ENCODE measurements at regions not wholly inside any gene's neighbourhood (a gene's known extent, or its start where the extent isn't known, plus 50 kb on each side); places are given as distances from the start of the nearest gene placed in this dataset.

DNA sequence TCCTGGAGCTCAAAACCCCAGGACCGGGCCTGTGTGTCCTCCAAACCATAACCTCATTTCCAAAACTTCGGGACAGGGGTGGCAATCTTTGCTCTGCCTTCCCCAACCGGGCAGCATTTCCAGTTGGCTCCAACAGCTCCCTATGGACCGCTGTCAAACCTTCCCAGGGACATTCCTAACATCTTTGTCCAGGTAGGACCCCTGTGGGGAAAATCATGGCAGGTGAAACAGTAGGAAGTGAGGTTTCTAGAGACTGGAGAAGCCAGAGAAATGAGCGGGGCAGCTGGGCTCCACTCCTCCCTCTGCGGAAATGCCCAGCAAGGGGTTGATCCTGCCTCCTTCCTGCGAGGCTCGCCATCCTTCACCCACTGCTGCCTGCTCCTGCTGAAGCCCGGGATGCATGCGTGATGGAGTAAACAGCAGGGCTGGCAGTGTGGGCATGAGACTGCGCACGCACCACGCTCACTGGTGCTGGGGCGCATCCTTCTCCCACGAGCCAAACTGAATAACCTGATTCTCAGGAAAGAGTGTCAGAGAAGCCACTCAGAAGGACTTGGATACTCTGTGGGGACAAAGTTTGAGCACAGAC, 136.4 kb downstream of the BUD13 start:
- TF ChIP-seq, protein P1, sequence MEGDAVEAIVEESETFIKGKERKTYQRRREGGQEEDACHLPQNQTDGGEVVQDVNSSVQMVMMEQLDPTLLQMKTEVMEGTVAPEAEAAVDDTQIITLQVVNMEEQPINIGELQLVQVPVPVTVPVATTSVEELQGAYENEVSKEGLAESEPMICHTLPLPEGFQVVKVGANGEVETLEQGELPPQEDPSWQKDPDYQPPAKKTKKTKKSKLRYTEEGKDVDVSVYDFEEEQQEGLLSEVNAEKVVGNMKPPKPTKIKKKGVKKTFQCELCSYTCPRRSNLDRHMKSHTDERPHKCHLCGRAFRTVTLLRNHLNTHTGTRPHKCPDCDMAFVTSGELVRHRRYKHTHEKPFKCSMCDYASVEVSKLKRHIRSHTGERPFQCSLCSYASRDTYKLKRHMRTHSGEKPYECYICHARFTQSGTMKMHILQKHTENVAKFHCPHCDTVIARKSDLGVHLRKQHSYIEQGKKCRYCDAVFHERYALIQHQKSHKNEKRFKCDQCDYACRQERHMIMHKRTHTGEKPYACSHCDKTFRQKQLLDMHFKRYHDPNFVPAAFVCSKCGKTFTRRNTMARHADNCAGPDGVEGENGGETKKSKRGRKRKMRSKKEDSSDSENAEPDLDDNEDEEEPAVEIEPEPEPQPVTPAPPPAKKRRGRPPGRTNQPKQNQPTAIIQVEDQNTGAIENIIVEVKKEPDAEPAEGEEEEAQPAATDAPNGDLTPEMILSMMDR (IDR thresholded peaks at IDR 0.05; ENCODE audit: low read length): no peak
- TF ChIP-seq EZH2 (IDR thresholded peaks at IDR 0.05; ENCODE audit: borderline replicate concordance, low read length): no peak

All from OCI-LY1 (cell line).